ENCODE measurements at regions not wholly inside any gene's neighbourhood (a gene's known extent, or its start where the extent isn't known, plus 50 kb on each side); places are given as distances from the start of the nearest gene placed in this dataset.

GRCh38 chr14:42145766-42146165 is 539.1 kb downstream of the LRFN5 start:
- Mint-ChIP-seq H3K36me3 (ENCODE audit: low read depth) (no peaks in the 10 kb centered on the region), H3K27me3 (ENCODE audit: insufficient read depth) (no peaks in the 10 kb centered on the region), H3K4me1 (ENCODE audit: low read depth) (peaks cover 12% of the 10 kb centered on the region; the same call in 1 of the 2 replicates), H3K27ac (no peak overlapping the region), H3K9me3 (no peaks in the 10 kb centered on the region; the same call in 1 of the 2 replicates), H3K4me3 (no peak overlapping the region)
- TF ChIP-seq CTCF (IDR thresholded peaks at IDR 0.05): no peak
- DNase-seq: no peak

- TF ChIP-seq CTCF (IDR thresholded peaks at IDR 0.05): no peak
- DNase-seq: no peak
- no peak overlapping the region for H3K4me3 Mint-ChIP-seq
- H3K4me1 Mint-ChIP-seq (ENCODE audit: low read depth): peaks cover 24% of the 10 kb centered on the region; the same call in 1 of the 2 replicates
- no peak overlapping the region for H3K27ac Mint-ChIP-seq
- H3K27me3 Mint-ChIP-seq (ENCODE audit: insufficient read depth): no peaks in the 10 kb centered on the region
- H3K36me3 Mint-ChIP-seq (ENCODE audit: low read depth): no peaks in the 10 kb centered on the region
- no peaks in the 10 kb centered on the region; the same call in 1 of the 2 replicates for H3K9me3 Mint-ChIP-seq
These were observed 536.4 kb downstream of the LRFN5 start for GRCh38 chr14:42143114-42143513.

GRCh38 chr14:42141328-42141727 is 534.7 kb downstream of the LRFN5 start:
- peaks cover 24% of the 10 kb centered on the region; the same call in 1 of the 2 replicates for H3K4me1 Mint-ChIP-seq (ENCODE audit: low read depth)
- H3K4me3 Mint-ChIP-seq: no peak overlapping the region
- H3K27me3 Mint-ChIP-seq (ENCODE audit: insufficient read depth): no peaks in the 10 kb centered on the region
- peak overlapping the region; percentile 86; the same call in 1 of the 2 replicates for H3K27ac Mint-ChIP-seq
- H3K9me3 Mint-ChIP-seq: no peaks in the 10 kb centered on the region; the same call in 1 of the 2 replicates
- no peak for TF ChIP-seq CTCF (IDR thresholded peaks at IDR 0.05)
- no peak for DNase-seq
- H3K36me3 Mint-ChIP-seq (ENCODE audit: low read depth): no peaks in the 10 kb centered on the region

GRCh38 chr14:42140831-42141279 is 534.2 kb downstream of the LRFN5 start:
- no peak for TF ChIP-seq CTCF (IDR thresholded peaks at IDR 0.05)
- H3K4me3 Mint-ChIP-seq: peak overlapping the region; percentile 18; the same call in 1 of the 2 replicates
- H3K9me3 Mint-ChIP-seq: no peaks in the 10 kb centered on the region; the same call in 1 of the 2 replicates
- peak; percentile 24 for DNase-seq
- H3K27ac Mint-ChIP-seq: peak overlapping the region; percentile 86; the same call in 1 of the 2 replicates
- H3K36me3 Mint-ChIP-seq (ENCODE audit: low read depth): no peaks in the 10 kb centered on the region
- H3K4me1 Mint-ChIP-seq (ENCODE audit: low read depth): peaks cover 24% of the 10 kb centered on the region; the same call in 1 of the 2 replicates
- no peaks in the 10 kb centered on the region for H3K27me3 Mint-ChIP-seq (ENCODE audit: insufficient read depth)

- Mint-ChIP-seq H3K9me3 (no peaks in the 10 kb centered on the region; the same call in 1 of the 2 replicates), H3K4me3 (no peak overlapping the region), H3K27ac (no peak overlapping the region), H3K4me1 (ENCODE audit: low read depth) (peaks cover 24% of the 10 kb centered on the region; the same call in 1 of the 2 replicates), H3K36me3 (ENCODE audit: low read depth) (no peaks in the 10 kb centered on the region), H3K27me3 (ENCODE audit: insufficient read depth) (no peaks in the 10 kb centered on the region)
- TF ChIP-seq CTCF (IDR thresholded peaks at IDR 0.05): no peak
- DNase-seq: no peak
These were observed 533.3 kb downstream of the LRFN5 start for GRCh38 chr14:42140001-42140400.

Data from HFFc6 (cell line).